GM12878 (cell line): ENCODE measurements at regions not wholly inside any gene's neighbourhood (a gene's known extent, or its start where the extent isn't known, plus 50 kb on each side); places are given as distances from the start of the nearest gene placed in this dataset.

ENCODE experiments used
- BHLHE40 ChIP-seq, 2 experiments: fragments of 450-650 bp in 1 of 2; IDR thresholded peaks; 2 replicates each; pipeline ENCODE4 v1.6.1; 2011 to 2017; ENCODE audit warnings: low read depth in 2 of 2, borderline replicate concordance in 1 of 2, improper control_type of control experiment in 1 of 2, low read length in 1 of 2, mild to moderate bottlenecking in 1 of 2
- CTCF ChIP-seq, 3 experiments: IDR thresholded peaks in 2 of 3; conservative IDR thresholded peaks in 1 of 3; 2 replicates each; pipeline ENCODE4 v1.5.1; 2011; ENCODE audit warnings: low read depth in 3 of 3, low read length in 3 of 3, mild to moderate bottlenecking in 3 of 3, control low read depth in 2 of 3, moderate library complexity in 2 of 3, inconsistent platforms in 1 of 3, mixed read lengths in 1 of 3; ENCODE audit not compliant: control insufficient read depth in 2 of 3, insufficient read depth in 1 of 3; ENCODE audit errors: extremely low read depth in 1 of 3
- EGR1 ChIP-seq, 2 experiments: IDR thresholded peaks; 1 replicate in 1 of 2; 2 replicates in 1 of 2; pipeline ENCODE4 v1.6.1; 2011 to 2012; ENCODE audit warnings: low read depth in 2 of 2, low read length in 2 of 2, borderline replicate concordance in 1 of 2, mild to moderate bottlenecking in 1 of 2, moderate library complexity in 1 of 2
- EZH2 ChIP-seq: IDR thresholded peaks from 2 replicates; pipeline ENCODE4 v1.6.1; 2012; ENCODE audit warnings: low read depth, mild to moderate bottlenecking, control low read depth, inconsistent platforms, low read length, borderline replicate concordance; ENCODE audit not compliant: control insufficient read depth
- NBN ChIP-seq: fragments of 450-650 bp; IDR thresholded peaks from 2 replicates; pipeline ENCODE4 v1.6.1; 2016
- PML ChIP-seq: IDR thresholded peaks from 2 replicates; pipeline ENCODE4 v1.6.1; 2012; ENCODE audit warnings: low read length, inconsistent platforms
- TBL1XR1 ChIP-seq: IDR thresholded peaks from 2 replicates; pipeline ENCODE4 v1.6.1; 2012; ENCODE audit warnings: low read depth, low read length, improper control_type of control experiment

GRCh38 chr1:232389744-232390143 is 240.2 kb downstream of the SIPA1L2 start:
- TF ChIP-seq EZH2 (no peak), PML (no peak), CTCF (IDR thresholded peaks at IDR 0.05 in 2 of 3, conservative IDR thresholded peaks at IDR 0.05 in 1 of 3; ENCODE audit: control insufficient read depth in 2 of 3, extremely low read depth in 1 of 3, insufficient read depth in 1 of 3, low read depth in 3 of 3, low read length in 3 of 3) (no peak), BHLHE40 (IDR thresholded peaks at IDR 0.05; ENCODE audit: borderline replicate concordance in 1 of 2, low read depth in 2 of 2, low read length in 1 of 2) (no peak), NBN (no peak), EGR1 (IDR thresholded peaks at IDR 0.05; ENCODE audit: borderline replicate concordance in 1 of 2, low read depth in 2 of 2, low read length in 2 of 2) (no peak), TBL1XR1 (no peak)
